ENCODE measurements at regions not wholly inside any gene's neighbourhood (a gene's known extent, or its start where the extent isn't known, plus 50 kb on each side); places are given as distances from the start of the nearest gene placed in this dataset.
"Not testable (repeated sequence)": the region's sequence is repeated elsewhere in the genome, so short reads cannot be mapped to it uniquely, and the experiment has no call there.

DNA sequence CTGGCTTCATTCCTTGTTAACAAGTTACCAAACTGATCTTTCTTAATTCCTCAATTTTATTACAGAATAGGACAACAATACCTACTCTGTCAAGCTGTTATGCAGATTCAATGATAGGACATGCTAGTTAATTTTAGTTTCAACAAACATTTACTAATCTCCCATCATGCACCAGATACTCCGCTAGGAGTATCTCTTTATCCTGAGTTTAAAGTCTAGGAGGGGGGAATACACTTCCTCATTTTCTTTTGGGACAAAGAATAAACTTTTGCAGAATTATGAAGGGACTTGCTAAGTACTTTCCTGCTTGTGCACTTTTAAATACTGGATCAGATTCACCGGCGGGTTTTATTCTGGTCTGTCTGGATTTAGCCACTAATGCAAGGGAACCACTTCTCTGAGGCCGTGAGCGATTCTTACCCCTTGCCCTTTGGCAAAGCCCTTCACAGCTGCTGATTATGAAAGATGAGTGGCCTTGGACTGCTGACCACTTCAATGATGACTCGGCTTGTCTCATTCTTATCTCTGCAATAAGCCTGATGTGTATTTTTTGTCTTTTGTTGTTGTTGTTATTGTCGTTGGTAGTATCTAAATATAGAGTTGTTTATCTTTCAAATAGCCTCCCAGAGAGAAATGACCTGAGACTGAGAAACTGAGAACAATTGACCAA is 73.9 kb downstream of the RMI1 start:
- DNase-seq = no peak

DNA sequence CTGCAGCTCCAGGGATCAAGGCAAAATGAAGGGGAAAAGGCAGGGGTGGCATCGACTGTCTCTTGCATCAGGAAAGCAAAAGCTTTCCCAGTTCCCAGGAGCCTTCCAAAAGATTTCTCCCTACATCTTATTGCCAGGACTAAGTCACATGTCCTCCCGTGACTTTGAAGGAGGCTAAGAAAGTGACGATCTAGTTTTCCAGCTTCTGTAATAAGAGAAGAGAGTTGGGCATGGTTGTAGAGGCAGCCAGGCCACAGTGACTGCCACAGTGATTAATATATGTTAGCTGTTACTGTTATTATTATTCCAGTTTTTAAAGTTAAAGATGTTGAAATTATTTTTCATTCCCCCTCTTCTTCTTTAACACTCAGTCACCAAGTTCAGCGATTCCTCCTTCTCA is 77.1 kb downstream of the RMI1 start:
- DNase-seq = no peak

DNA sequence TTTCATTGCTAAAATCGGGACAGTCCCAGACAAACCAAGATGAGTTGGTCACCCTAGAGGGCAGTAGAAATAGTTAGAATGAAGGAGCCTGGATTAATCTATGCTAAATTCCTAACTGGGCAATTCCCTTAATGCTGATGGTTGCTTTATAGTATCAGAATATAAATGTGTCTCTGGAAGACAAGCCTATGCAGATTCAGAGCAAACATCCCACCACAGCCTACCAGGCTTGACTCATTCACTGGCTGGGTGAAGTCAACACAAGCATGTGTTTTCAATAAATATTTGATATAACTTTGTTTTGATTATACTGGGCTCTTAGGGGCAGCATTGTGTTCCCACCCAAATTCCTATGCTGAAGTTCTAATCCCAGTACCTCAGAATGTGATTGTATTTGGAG is 79.3 kb downstream of the RMI1 start:
- DNase-seq = no peak

DNA sequence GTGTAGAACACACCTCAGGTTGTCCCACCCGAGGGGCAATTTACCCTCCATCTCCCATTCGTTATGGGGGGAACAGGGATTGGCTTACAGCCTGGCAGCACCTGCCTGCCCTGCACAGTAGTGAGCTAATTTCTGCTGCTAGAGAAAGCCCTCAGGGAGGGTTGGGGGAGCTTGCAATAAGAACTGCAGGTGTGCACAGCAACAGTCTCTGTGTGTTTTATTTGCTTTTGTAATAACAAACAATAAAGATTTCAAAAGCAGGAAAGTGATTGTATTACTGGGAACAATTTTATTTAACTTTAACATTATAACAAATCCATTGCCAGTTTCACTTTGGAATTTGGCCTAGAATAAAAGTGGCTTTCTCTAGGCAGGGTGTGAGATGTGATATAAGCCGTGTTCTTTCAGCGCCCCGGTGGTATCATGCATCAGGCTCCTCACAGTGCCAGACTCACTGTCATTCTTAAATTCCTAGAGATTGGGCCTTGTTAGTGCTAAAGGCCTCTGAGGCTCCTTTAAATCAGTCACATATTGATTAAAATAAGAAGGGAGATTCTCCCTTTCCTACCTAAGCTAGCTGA is 81.1 kb downstream of the RMI1 start:
- no peak for DNase-seq

DNA sequence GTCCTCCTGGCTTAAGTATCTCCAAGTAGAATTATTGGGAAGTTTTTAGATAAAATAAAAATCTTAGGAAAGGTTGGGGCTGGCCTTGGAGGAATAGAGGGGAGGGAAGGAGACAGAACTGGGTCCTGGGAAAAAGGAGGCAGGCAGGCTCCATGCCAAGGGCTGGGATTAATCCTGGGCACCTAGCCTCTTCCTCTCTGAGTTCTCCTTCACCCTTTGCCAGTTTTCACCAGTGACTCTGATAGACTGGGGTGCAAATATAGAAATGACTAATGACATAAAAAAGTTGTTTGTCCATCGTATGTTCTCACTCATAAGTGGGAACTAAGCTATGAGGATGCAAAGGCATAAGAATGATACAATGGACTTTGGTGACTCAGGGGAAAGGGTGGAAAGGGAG is 81.9 kb downstream of the RMI1 start:
- DNase-seq = no peak

GRCh38 chr9:84067821-84068220 is 87.2 kb downstream of the RMI1 start:
- no peak for DNase-seq

DNA sequence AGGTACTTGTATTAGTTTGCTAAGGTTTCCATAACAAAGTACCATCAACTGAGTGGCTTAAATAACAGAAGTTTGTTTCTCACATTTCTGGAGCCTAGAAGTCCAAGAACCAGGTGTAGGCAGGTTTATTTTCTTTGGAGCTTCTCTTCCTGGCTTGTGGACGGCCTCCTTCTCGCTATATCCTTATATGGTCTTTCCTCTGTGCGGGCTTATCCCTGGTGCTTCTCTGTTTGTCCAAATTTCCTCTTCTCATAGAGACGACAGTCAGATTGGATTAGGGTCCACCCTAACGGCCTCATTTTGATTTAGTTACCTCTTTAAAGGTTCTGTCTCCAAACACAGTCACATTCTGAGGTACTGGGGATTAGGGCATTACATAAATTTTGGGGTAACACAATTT is 88.3 kb downstream of the RMI1 start:
- DNase-seq = no peak

DNA sequence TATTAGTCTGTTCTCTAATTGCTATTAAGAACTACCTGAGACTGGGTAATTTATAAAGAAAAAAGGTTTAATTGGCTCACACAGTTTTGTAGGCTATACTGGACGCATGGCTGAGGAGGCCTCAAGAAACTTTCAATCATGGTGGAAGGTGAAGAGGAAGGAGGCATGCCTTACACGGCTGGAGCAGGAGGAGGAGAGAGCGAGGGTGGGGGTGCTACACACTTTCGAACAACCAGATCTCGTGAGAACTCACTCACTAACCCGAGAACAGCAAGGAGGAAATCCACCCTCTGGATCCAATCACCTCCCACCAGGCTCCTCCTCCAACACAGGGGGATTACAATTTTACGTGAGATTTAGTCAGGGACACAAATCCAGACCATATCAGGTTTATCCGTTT is 90.0 kb downstream of the RMI1 start:
- no peak for DNase-seq

DNA sequence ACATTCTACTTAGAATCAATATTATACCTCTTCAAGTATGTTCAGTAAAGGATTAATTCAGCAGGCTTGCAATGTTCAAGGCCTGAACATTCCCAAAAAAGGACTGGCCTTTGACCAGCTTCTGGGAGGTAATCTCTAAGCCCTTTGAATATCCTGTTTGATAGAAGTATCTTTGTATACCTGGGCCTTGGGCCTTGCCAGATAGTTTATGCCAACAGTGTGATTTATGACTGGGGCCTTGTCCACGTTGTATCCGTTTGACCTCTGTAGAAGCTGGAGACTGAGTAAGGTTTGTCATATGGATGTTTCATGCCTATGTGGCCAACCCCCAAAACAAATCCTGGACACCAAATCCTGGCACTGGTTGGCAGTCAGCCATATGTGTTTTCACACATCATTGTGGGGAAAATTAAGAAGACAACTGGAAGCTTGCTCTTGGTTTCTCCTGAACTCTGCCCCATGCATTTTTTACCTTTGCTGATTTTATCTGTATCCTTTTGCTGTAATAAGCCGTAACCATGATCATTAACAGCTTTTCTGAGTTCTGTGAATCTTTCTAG is 92.1 kb downstream of the RMI1 start:
- DNase-seq = no peak

- DNase-seq = no peak
These were observed 94.4 kb downstream of the RMI1 start for GRCh38 chr9:84075004-84075403.

DNA sequence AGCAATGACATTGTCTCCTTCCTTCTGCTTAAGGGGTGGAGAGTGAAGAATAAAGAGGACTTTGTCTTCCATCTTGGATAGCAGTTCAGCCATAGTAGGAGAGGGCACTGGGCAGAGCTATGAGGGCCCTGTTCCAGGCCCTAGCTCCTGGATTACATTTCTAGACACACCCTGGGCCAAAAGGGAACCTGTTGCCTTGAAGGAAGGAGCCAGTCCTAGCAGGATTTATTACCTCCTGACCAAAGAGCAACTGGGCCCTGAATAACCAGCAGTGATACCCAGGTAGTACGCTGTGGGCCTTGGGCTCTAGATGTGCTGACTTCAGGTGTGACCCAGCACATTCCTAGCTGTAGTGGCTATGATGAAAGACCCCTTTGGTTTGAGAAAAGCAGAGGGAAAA is 95.8 kb downstream of the RMI1 start:
- DNase-seq = no peak

- DNase-seq = not testable (repeated sequence)
These were observed 97.2 kb downstream of the RMI1 start for GRCh38 chr9:84077816-84078215.

- no peak for DNase-seq
These were observed 99.4 kb downstream of the RMI1 start for GRCh38 chr9:84079994-84080393.

DNA sequence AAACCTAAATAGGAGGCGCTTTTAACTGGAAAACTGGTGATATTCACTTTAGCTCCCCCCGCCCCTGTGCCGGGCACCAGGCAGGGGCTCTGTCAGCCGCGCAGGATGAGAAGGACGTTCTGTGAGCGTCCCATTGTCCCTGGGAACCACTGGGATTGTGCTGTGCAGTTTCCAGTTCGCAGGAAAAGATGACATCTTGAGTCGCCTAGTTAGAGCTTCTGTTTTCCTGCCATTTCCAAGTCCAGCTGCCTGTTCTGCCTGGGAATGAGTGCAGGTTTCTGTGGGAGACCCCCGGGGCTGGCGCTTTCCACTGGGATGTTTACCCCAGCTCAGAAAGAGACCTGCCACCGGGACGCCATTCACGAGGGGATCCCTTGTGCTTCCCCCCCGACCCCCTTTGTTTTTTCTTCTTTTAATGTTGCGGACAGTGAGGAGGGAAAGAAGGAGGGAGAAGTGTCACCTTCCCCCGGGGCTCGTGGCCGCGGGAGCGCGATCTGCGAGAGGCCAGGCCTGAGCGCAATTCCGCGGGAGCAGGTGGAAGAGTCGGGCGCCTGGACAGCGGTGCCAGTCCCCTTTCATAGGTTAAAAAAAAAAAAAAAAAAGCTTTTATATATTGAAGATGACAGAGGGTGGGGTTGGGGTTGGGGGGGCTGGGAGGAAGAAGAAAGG is 121.5 kb downstream of the RMI1 start:
- no peak for DNase-seq

- DNase-seq = no peak
These were observed 123.2 kb downstream of the RMI1 start for GRCh38 chr9:84103651-84104377.

DNA sequence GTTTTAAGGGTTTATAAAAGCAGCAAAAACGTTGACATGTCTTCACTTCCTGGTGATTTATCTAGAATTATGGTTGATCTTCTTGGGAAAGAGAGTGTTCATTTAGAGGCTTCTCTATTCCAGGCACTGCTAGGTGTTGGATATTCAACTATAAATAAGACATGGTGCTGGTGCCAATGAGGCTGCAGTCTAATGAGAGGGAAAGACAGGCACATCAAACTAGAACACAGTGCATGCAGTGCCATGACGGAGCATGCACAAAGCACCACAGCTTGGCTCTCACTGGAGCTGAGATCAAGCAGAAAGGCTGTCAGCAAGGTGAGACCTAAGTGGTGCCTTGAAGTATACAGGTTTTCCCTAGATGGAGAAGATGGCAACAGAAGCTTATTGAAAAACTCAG is 126.5 kb downstream of the RMI1 start:
- DNase-seq = no peak

DNA sequence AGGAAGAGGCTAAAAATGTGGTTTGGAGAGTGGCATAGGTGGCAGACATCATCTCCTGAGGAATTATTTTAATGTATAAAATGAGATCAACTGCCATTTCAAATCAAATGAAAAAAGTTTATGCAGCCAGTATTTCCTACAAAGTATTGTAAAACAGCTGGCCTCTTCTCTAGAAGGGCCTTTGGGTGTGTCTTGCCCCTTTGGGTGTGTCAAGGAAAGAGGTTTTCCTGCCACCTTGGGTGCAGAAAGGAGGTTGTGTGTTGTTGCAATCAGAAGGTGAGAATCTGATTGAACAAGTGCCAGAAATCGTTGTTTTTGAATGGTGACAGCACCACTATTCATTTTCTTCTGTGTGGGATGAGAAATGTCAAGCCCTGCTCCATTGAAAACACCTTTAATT is 127.4 kb downstream of the RMI1 start:
- no peak for DNase-seq

DNA sequence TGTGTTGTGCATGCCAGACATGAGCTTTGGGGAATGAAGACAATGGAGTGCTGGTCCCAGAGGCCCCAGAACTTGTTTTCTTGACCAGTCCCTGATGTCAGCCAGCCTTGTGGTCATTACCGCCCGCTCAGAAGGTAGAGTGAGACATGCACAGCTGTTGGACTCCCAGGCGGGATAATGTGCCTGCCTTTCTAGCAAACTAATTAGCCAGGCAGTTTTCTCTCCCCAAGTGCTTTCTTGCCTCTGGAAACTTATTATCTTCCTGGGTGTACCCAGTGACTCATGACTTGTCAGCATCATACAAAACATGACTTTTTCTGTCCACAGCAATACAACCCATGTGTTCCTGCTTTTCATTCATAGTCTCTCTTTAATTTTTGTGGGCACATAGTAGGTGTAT is 131.1 kb downstream of the RMI1 start:
- DNase-seq = no peak

DNA sequence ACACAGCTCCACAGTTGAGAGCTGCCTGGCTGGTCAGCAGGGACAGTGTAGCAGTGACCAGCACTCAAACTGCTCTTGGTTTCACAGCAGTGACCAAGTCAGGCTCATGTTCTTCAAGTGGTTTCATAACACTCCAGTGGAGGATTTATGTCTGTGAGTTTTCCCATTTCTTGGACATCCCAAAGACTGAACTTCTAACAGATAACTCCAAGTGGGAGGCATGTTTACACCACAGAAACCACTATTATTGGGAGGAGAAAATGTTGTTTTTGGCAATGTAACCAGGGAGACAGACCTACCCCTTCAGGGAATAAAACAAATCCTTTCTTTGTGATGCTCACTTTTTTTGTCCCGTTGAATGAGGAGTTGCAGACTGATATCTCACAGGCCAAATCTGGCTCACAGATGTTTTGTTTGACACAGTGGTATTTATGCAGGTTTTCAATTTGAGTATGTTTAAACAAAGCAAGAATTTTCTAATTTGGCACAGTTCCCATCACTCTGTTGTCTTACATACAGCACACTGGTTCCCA is 141.5 kb downstream of the RMI1 start:
- no peak for DNase-seq

- no peak for DNase-seq
These were observed 142.0 kb downstream of the RMI1 start for GRCh38 chr9:84122572-84122971.

GRCh38 chr9:84123648-84124406 is 143.2 kb downstream of the RMI1 start:
- no peak for DNase-seq

- no peak for DNase-seq
These were observed 144.4 kb downstream of the RMI1 start for GRCh38 chr9:84125046-84125445.

DNA sequence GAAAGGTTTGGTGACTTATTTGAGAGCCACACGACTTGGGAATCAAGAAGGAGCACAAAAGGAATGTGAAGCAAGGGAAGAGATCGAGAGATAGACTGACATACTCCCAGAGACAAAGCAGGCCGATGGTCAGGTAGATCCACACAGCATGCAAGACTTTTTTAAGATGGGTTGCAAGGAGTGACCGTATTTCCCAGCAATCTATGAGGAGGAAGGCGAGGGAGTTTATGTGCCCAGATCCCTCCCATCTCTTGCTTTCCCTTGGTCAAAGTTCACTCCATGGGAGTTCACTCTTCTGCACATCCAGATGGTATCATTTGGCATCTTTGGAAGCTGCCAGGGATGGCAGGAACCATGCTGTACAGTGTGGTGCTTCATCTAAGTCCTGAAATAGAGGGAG is 148.9 kb downstream of the RMI1 start:
- DNase-seq = no peak

Data from DMS79 treated with DMSO at 0.1 percent for 48 hours (cell line).